Activated T-helper 2 cell treated with anti-CD3 and anti-CD28 coated beads, Interferon-gamma antibody, Interleukin-2, Interleukin-4, amounts not matched to agents 10 μg/mL and 5 μg/mL and 100 μg/mL, durations not matched to agents 14 hours and 24 hours and 36 hours (primary cell): ENCODE measurements at regions not wholly inside any gene's neighbourhood (a gene's known extent, or its start where the extent isn't known, plus 50 kb on each side); places are given as distances from the start of the nearest gene placed in this dataset.
"Not testable (repeated sequence)": the region's sequence is repeated elsewhere in the genome, so short reads cannot be mapped to it uniquely, and the experiment has no call there.

Experiments used
- DNase-seq: peaks from one replicate; pipeline ENCODE4 v3.0.0; 2021; ENCODE audit warnings: low spot score
- H3K27ac Mint-ChIP-seq: one replicate; pipeline ENCODE4 v1.8.0; 2021; ENCODE audit warnings: mixed read lengths
- H3K27me3 Mint-ChIP-seq: one replicate; pipeline ENCODE4 v1.8.0; 2021; ENCODE audit warnings: low read depth, mixed read lengths
- H3K36me3 Mint-ChIP-seq: one replicate; pipeline ENCODE4 v1.8.0; 2021; ENCODE audit warnings: low read depth, mixed read lengths
- H3K4me1 Mint-ChIP-seq: one replicate; pipeline ENCODE4 v1.8.0; 2021; ENCODE audit warnings: low read depth, mixed read lengths
- H3K4me3 Mint-ChIP-seq: one replicate; pipeline ENCODE4 v1.8.0; 2021; ENCODE audit warnings: low read depth, mild to moderate bottlenecking, moderate library complexity, mixed read lengths
- H3K9me3 Mint-ChIP-seq: one replicate; pipeline ENCODE4 v1.8.0; 2021; ENCODE audit warnings: mixed read lengths
- intact Hi-C: fragments of 100-400 bp; cut with micrococcal nuclease; formaldehyde crosslinking; loops from one replicate; pipeline ENCODE4 v1.15.1; 2023

GRCh38 chrX:150062292-150063137 is 124.2 kb upstream of the EOLA2 start:
- peaks cover 2% of the 10 kb centered on the region for H3K4me1 Mint-ChIP-seq
- no peaks in the 10 kb centered on the region for H3K36me3 Mint-ChIP-seq
- no peak overlapping the region for H3K27ac Mint-ChIP-seq
- H3K27me3 Mint-ChIP-seq = peaks cover 10% of the 10 kb centered on the region
- DNase-seq = no peak
- intact Hi-C loops = no loop called here
- no peaks in the 10 kb centered on the region for H3K9me3 Mint-ChIP-seq
- H3K4me3 Mint-ChIP-seq = no peak overlapping the region

- Mint-ChIP-seq H3K36me3 (no peaks in the 10 kb centered on the region), H3K9me3 (no peaks in the 10 kb centered on the region), H3K4me1 (peaks cover 2% of the 10 kb centered on the region), H3K4me3 (no peak overlapping the region), H3K27ac (no peak overlapping the region), H3K27me3 (peaks cover 7% of the 10 kb centered on the region)
- no peak for DNase-seq
- intact Hi-C loops = no loop called here
These were observed 124.8 kb upstream of the EOLA2 start for GRCh38 chrX:150063138-150063518.

DNA sequence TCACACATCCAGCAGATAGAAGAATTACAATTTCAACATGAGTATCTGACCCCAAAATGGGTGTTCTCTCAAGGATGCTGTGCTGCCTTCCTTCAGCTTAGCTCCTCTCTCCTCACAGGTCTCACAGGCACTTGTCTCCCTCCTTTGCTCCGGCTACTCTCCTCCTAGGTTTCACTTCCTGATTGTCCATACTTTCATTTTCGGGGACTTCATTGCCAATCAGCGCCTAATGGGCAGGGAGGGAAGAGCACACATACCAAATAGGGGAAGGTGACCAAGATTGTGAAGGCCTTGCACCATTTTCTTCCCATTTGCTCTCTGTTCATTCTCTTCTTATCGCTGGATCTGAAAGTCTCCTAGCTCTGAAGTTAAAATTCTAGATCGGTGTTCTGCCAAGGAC is 125.4 kb upstream of the EOLA2 start:
- Mint-ChIP-seq H3K4me3 (no peak overlapping the region), H3K36me3 (no peaks in the 10 kb centered on the region), H3K4me1 (peaks cover 2% of the 10 kb centered on the region), H3K9me3 (no peaks in the 10 kb centered on the region), H3K27me3 (peaks cover 4% of the 10 kb centered on the region), H3K27ac (no peak overlapping the region)
- intact Hi-C loops = no loop called here
- DNase-seq = no peak

DNA sequence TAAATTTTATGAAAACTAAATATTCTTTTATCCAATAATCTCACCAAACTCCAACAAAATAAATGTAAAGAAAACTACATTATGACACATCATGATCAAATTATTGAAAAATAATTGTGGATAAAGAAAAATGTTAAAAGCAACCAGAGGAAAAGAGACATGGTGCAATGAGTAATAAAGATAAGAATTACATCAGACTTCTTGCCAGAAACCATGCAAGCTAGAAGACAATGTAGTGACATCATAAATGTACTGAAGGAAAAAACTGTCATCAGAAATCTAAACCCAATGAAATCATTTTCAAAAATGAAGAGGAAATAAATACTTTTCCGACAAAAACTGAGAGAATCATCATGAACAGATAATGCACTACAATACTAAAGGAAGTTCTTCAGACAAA is 135.9 kb upstream of the EOLA2 start:
- H3K36me3 Mint-ChIP-seq = no peaks in the 10 kb centered on the region
- intact Hi-C loops = no loop called here
- H3K4me3 Mint-ChIP-seq = no peak overlapping the region
- H3K27me3 Mint-ChIP-seq = peaks cover 8% of the 10 kb centered on the region
- no peak for DNase-seq
- H3K4me1 Mint-ChIP-seq = no peaks in the 10 kb centered on the region
- H3K27ac Mint-ChIP-seq = no peak overlapping the region
- H3K9me3 Mint-ChIP-seq = no peaks in the 10 kb centered on the region

DNA sequence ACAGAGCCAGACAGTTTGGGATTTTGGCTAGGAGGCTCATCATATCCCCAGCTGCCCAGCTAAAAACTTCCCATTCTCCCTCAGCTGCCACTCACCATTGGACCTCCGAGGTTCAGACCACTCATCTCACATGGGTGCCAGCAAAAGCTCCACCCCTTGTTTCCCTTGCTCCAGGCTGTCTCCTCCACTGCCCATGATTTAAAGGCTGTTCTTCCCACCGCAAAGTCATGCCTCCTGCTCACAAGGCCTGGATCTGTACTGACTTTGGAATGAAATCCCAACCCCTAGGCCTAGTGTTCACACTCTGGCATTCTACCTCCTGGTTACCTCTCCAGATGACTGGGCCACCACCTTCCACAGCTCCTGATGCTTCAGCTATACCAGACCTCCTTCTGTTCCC is 142.2 kb upstream of the EOLA2 start:
- no peak for DNase-seq
- intact Hi-C loops = no loop called here
- H3K9me3 Mint-ChIP-seq = no peaks in the 10 kb centered on the region
- H3K4me3 Mint-ChIP-seq = no peak overlapping the region
- H3K27me3 Mint-ChIP-seq = peaks cover 3% of the 10 kb centered on the region
- no peak overlapping the region for H3K27ac Mint-ChIP-seq
- no peaks in the 10 kb centered on the region for H3K36me3 Mint-ChIP-seq
- H3K4me1 Mint-ChIP-seq = no peaks in the 10 kb centered on the region

DNA sequence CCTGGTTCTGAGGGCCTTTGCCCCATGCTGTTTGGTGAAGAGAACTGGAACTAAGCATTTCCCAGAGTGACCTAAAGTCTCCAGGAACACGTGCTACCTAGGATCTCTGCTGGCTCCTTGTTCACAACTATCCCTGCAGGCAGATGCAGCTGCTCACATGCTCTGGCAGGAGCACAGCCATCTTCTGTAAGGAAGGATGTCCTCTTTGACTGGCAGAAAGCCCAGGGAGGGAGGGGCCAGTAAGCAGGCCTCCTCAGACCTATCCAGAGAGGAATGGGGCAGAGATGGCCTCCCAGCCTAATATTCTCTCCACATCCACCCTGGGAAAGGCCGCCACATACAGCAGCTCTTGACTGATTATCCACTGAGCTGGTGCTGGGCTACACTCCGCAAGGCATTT is 142.8 kb upstream of the EOLA2 start:
- intact Hi-C loops = no loop called here
- Mint-ChIP-seq H3K27ac (no peak overlapping the region), H3K4me1 (no peaks in the 10 kb centered on the region), H3K4me3 (no peak overlapping the region), H3K27me3 (peaks cover under 1% of the 10 kb centered on the region), H3K36me3 (no peaks in the 10 kb centered on the region), H3K9me3 (no peaks in the 10 kb centered on the region)
- no peak for DNase-seq

- no peaks in the 10 kb centered on the region for H3K36me3 Mint-ChIP-seq
- no peak for DNase-seq
- H3K27me3 Mint-ChIP-seq = no peaks in the 10 kb centered on the region
- no peaks in the 10 kb centered on the region for H3K9me3 Mint-ChIP-seq
- intact Hi-C loops = no loop called here
- no peaks in the 10 kb centered on the region for H3K4me1 Mint-ChIP-seq
- no peak overlapping the region for H3K27ac Mint-ChIP-seq
- no peak overlapping the region for H3K4me3 Mint-ChIP-seq
These were observed 146.4 kb upstream of the EOLA2 start for GRCh38 chrX:150084496-150085229.

- intact Hi-C loops = no loop called here
- DNase-seq = no peak
- Mint-ChIP-seq H3K36me3 (no peaks in the 10 kb centered on the region), H3K4me3 (no peak overlapping the region), H3K4me1 (no peaks in the 10 kb centered on the region), H3K9me3 (no peaks in the 10 kb centered on the region), H3K27me3 (no peaks in the 10 kb centered on the region), H3K27ac (no peak overlapping the region)
These were observed 147.6 kb upstream of the EOLA2 start for GRCh38 chrX:150085881-150086280.

- no peaks in the 10 kb centered on the region for H3K36me3 Mint-ChIP-seq
- H3K27ac Mint-ChIP-seq = no peak overlapping the region
- intact Hi-C loops = no loop called here
- DNase-seq = no peak
- H3K27me3 Mint-ChIP-seq = no peaks in the 10 kb centered on the region
- no peak overlapping the region for H3K4me3 Mint-ChIP-seq
- no peaks in the 10 kb centered on the region for H3K9me3 Mint-ChIP-seq
- H3K4me1 Mint-ChIP-seq = no peaks in the 10 kb centered on the region
These were observed 148.1 kb upstream of the EOLA2 start for GRCh38 chrX:150086371-150086770.

DNA sequence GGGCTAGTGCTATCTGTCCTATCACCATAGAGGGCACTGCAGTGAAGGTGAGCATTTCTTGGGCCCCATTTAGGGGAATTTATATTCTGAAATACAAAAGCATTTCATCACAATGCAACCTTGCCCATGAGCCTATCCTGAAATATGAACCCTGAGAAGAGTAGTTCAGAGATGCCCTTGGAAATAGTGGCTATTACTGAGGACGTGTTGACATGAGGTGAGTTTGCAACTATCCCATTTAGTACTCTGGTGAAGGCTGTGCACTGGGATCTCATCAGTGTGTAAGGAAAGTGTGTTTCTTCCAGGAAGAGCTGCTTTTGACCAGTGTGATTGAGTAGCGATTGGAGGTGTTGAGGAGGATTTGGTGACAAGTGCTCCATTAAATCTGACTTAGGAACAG is 149.3 kb upstream of the EOLA2 start:
- intact Hi-C loops = no loop called here
- Mint-ChIP-seq H3K27me3 (no peaks in the 10 kb centered on the region), H3K4me1 (no peaks in the 10 kb centered on the region), H3K36me3 (no peaks in the 10 kb centered on the region), H3K9me3 (no peaks in the 10 kb centered on the region), H3K4me3 (no peak overlapping the region), H3K27ac (no peak overlapping the region)
- no peak for DNase-seq

GRCh38 chrX:150088042-150088441 is 149.8 kb upstream of the EOLA2 start:
- no peak for DNase-seq
- H3K27ac Mint-ChIP-seq = no peak overlapping the region
- no peak overlapping the region for H3K4me3 Mint-ChIP-seq
- no peaks in the 10 kb centered on the region for H3K9me3 Mint-ChIP-seq
- intact Hi-C loops = no loop called here
- H3K36me3 Mint-ChIP-seq = no peaks in the 10 kb centered on the region
- no peaks in the 10 kb centered on the region for H3K4me1 Mint-ChIP-seq
- no peaks in the 10 kb centered on the region for H3K27me3 Mint-ChIP-seq

GRCh38 chrX:150088766-150089518 is 150.7 kb upstream of the EOLA2 start:
- no peak overlapping the region for H3K27ac Mint-ChIP-seq
- H3K27me3 Mint-ChIP-seq = no peaks in the 10 kb centered on the region
- no peaks in the 10 kb centered on the region for H3K36me3 Mint-ChIP-seq
- DNase-seq = no peak
- intact Hi-C loops = no loop called here
- H3K4me3 Mint-ChIP-seq = no peak overlapping the region
- H3K4me1 Mint-ChIP-seq = no peaks in the 10 kb centered on the region
- H3K9me3 Mint-ChIP-seq = no peaks in the 10 kb centered on the region

GRCh38 chrX:150091300-150091699 is 153.0 kb upstream of the EOLA2 start:
- H3K4me1 Mint-ChIP-seq, intact Hi-C loops, H3K36me3 Mint-ChIP-seq, H3K4me3 Mint-ChIP-seq, H3K9me3 Mint-ChIP-seq, H3K27me3 Mint-ChIP-seq, DNase-seq, H3K27ac Mint-ChIP-seq: not testable (repeated sequence)
